ENCODE measurements at regions not wholly inside any gene's neighbourhood (a gene's known extent, or its start where the extent isn't known, plus 50 kb on each side); places are given as distances from the start of the nearest gene placed in this dataset.

- H3K9me3 ChIP-seq = no peaks in the 10 kb centered on the region
- no peaks in the 10 kb centered on the region for H3K27me3 ChIP-seq
- intact Hi-C loops (cut with DNase I) = no loop called here
- 90% methylated on average over 2 of the region's 2 CpGs for WGBS (ENCODE audit: insufficient coverage, low coverage, low lambda C conversion rate, missing lambda C conversion rate)
- no peaks in the 10 kb centered on the region for H3K4me1 ChIP-seq
- TF ChIP-seq POLR2A (IDR thresholded peaks at IDR 0.05) (no peak), CTCF (IDR thresholded peaks at IDR 0.05) (no peak)
- no peaks in the 10 kb centered on the region for H3K36me3 ChIP-seq
- ATAC-seq = no peak
- no peak overlapping the region for H3K4me3 ChIP-seq
- H3K27ac ChIP-seq = no peak overlapping the region
- DNase-seq = no peak
Measured at GRCh38 chr2:15751477-15751876, 159.8 kb downstream of the DDX1 start.

GRCh38 chr2:15752552-15753232, 161.0 kb downstream of the DDX1 start:
- Histone ChIP-seq H3K27ac (no peak overlapping the region), H3K36me3 (no peaks in the 10 kb centered on the region), H3K4me1 (no peaks in the 10 kb centered on the region), H3K9me3 (no peaks in the 10 kb centered on the region), H3K27me3 (no peaks in the 10 kb centered on the region), H3K4me3 (no peak overlapping the region)
- no peak for DNase-seq
- intact Hi-C loops (cut with DNase I) = no loop called here
- 74% methylated on average over 2 of the region's 2 CpGs for WGBS (ENCODE audit: insufficient coverage, low coverage, low lambda C conversion rate, missing lambda C conversion rate)
- no peak for TF ChIP-seq CTCF (IDR thresholded peaks at IDR 0.05)
- TF ChIP-seq POLR2A (IDR thresholded peaks at IDR 0.05) = no peak
- no peak for ATAC-seq

- no peak overlapping the region for H3K4me3 ChIP-seq
- TF ChIP-seq POLR2A (IDR thresholded peaks at IDR 0.05) = no peak
- no peak for TF ChIP-seq CTCF (IDR thresholded peaks at IDR 0.05)
- H3K4me1 ChIP-seq = no peaks in the 10 kb centered on the region
- DNase-seq (no peak), ATAC-seq (no peak)
- WGBS (ENCODE audit: insufficient coverage, low coverage, low lambda C conversion rate, missing lambda C conversion rate) = 70% methylated on average over 7 of the region's 7 CpGs
- H3K9me3 ChIP-seq = no peaks in the 10 kb centered on the region
- intact Hi-C loops (cut with DNase I) = no loop called here
- H3K36me3 ChIP-seq = no peaks in the 10 kb centered on the region
- no peaks in the 10 kb centered on the region for H3K27me3 ChIP-seq
- H3K27ac ChIP-seq = no peak overlapping the region
Measured at GRCh38 chr2:15753233-15753798, 161.6 kb downstream of the DDX1 start.

DNA sequence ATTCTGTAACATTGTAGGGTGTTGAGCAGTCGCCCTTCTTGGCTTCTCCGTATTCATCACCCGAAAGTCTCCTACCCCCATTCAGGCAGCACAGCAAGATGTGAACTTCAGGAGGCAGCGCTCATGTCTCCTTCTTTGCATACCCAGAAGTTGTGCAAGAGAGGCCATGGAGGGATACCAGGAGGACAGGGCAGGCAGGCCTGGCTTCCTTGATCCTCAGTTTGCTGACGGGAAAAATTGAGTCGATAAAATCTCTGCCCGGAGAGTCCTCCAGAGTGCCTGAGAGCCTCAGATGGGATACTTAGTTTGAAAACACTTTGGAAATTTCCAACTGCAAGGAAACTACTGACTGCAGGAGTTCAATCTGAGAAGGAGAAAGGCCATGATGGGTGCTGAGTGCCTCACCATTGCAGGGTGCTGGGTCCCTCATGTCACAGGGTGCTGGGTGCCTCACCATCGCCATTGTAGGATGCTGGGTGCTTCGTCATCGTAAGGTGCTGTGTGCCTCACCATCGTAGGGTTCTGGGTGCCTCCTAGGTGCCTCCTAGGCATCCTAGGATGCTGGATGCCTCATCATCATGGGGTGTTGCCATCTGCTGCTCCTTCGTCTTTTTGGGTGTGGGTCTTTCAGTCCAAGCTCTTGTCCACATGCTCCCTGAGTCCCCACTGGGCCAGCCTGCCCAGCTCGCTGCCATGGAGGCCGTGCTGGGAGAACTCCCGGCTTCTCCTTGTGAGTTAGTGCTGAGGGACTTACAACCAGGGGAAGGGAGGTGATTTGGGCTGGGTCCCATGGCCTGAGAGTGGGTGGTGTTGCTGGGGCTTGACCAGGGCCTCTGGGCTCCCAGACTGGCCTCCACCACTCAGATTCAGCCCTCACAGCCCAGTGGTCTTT, 162.4 kb downstream of the DDX1 start:
- H3K4me1 ChIP-seq = no peaks in the 10 kb centered on the region
- no peak overlapping the region for H3K27ac ChIP-seq
- no peaks in the 10 kb centered on the region for H3K36me3 ChIP-seq
- 92% methylated on average over 7 of the region's 15 CpGs for WGBS (ENCODE audit: insufficient coverage, low coverage, low lambda C conversion rate, missing lambda C conversion rate)
- intact Hi-C loops (cut with DNase I) = no loop called here
- no peaks in the 10 kb centered on the region for H3K27me3 ChIP-seq
- ATAC-seq (no peak), DNase-seq (no peak)
- H3K9me3 ChIP-seq = no peaks in the 10 kb centered on the region
- TF ChIP-seq CTCF (IDR thresholded peaks at IDR 0.05) (no peak), POLR2A (IDR thresholded peaks at IDR 0.05) (no peak)
- H3K4me3 ChIP-seq = no peak overlapping the region

All from right lobe of liver (tissue), 6 donors.